LNCaP clone FGC (cell line): ENCODE measurements at regions not wholly inside any gene's neighbourhood (a gene's known extent, or its start where the extent isn't known, plus 50 kb on each side); places are given as distances from the start of the nearest gene placed in this dataset.

Source experiments
- DNase-seq: peaks from one replicate; pipeline ENCODE4 v3.0.0-alpha.2; 2011; ENCODE audit warnings: low read depth
- H3K4me3 ChIP-seq: 2 replicates; pipeline ENCODE4 v1.5.1; 2011; ENCODE audit warnings: mild to moderate bottlenecking, low read depth, low read length, control low read depth
- CTCF ChIP-seq: IDR thresholded peaks from 2 replicates; pipeline ENCODE4 v1.5.1; 2012; ENCODE audit warnings: mild to moderate bottlenecking; ENCODE audit not compliant: control insufficient read depth, insufficient read depth; ENCODE audit errors: extremely low read depth

GRCh38 chr5:89265511-89266179 lies 382.7 kb upstream of the MEF2C start:
- no peak for DNase-seq
- TF ChIP-seq CTCF = no peak
- no peak overlapping the region for H3K4me3 ChIP-seq

GRCh38 chr5:89263846-89264245 lies 380.9 kb upstream of the MEF2C start:
- no peak for TF ChIP-seq CTCF
- no peak for DNase-seq
- H3K4me3 ChIP-seq = no peak overlapping the region

- no peak overlapping the region for H3K4me3 ChIP-seq
- no peak for TF ChIP-seq CTCF
- no peak for DNase-seq
These were observed 379.0 kb upstream of the MEF2C start for GRCh38 chr5:89262030-89262429.

- H3K4me3 ChIP-seq = no peak overlapping the region
- no peak for TF ChIP-seq CTCF
- no peak for DNase-seq
These were observed 377.3 kb upstream of the MEF2C start for GRCh38 chr5:89260254-89260653.

GRCh38 chr5:89255845-89256463 lies 373.0 kb upstream of the MEF2C start:
- peak; percentile 22 for DNase-seq
- TF ChIP-seq CTCF = no peak
- H3K4me3 ChIP-seq = no peak overlapping the region

- H3K4me3 ChIP-seq = no peak overlapping the region
- TF ChIP-seq CTCF = no peak
- DNase-seq = no peak
These were observed 370.8 kb upstream of the MEF2C start for GRCh38 chr5:89253666-89254352.
